NCI-H2107 (cell line): ENCODE measurements at regions not wholly inside any gene's neighbourhood (a gene's known extent, or its start where the extent isn't known, plus 50 kb on each side); places are given as distances from the start of the nearest gene placed in this dataset.
"Not testable (repeated sequence)": the region's sequence is repeated elsewhere in the genome, so short reads cannot be mapped to it uniquely, and the experiment has no call there.

Source experiments
- DNase-seq: peaks from one replicate; lab custom pipeline; 2025; lab: John Stamatoyannopoulos, UW

- DNase-seq, result no peak
Measured at GRCh38 chr18:64852281-64852680, 703.4 kb upstream of the LINC00305 start.

GRCh38 chr18:64851726-64852125 is 702.8 kb upstream of the LINC00305 start:
- no peak for DNase-seq

GRCh38 chr18:64850791-64851190 is 701.9 kb upstream of the LINC00305 start:
- DNase-seq, result no peak

- DNase-seq, result no peak
Measured at GRCh38 chr18:64840911-64841701, 692.2 kb upstream of the LINC00305 start.

GRCh38 chr18:64810354-64810753 is 661.5 kb upstream of the LINC00305 start:
- DNase-seq, result no peak

GRCh38 chr18:64809801-64810200 is 660.9 kb upstream of the LINC00305 start:
- DNase-seq, result no peak

- DNase-seq, result no peak
Measured at GRCh38 chr18:64807560-64807959, 658.7 kb upstream of the LINC00305 start.

GRCh38 chr18:64806691-64807090 is 657.8 kb upstream of the LINC00305 start:
- no peak for DNase-seq

- no peak for DNase-seq
Measured at GRCh38 chr18:64806232-64806631, 657.3 kb upstream of the LINC00305 start.

GRCh38 chr18:64803471-64803870 is 654.6 kb upstream of the LINC00305 start:
- DNase-seq, result no peak

GRCh38 chr18:64800151-64800550 is 651.3 kb upstream of the LINC00305 start:
- no peak for DNase-seq

- DNase-seq, result no peak
Measured at GRCh38 chr18:64799376-64799775, 650.5 kb upstream of the LINC00305 start.

- DNase-seq, result no peak
Measured at GRCh38 chr18:64791236-64791635, 642.3 kb upstream of the LINC00305 start.

- no peak for DNase-seq
Measured at GRCh38 chr18:64785686-64786085, 636.8 kb upstream of the LINC00305 start.

- no peak for DNase-seq
Measured at GRCh38 chr18:64777556-64777955, 628.7 kb upstream of the LINC00305 start.

GRCh38 chr18:64765908-64766307 is 617.0 kb upstream of the LINC00305 start:
- no peak for DNase-seq

GRCh38 chr18:64752707-64753106 is 603.8 kb upstream of the LINC00305 start:
- DNase-seq, result no peak

GRCh38 chr18:64749884-64750283 is 601.0 kb upstream of the LINC00305 start:
- DNase-seq, result no peak

GRCh38 chr18:64747803-64748202 is 598.9 kb upstream of the LINC00305 start:
- DNase-seq, result no peak

- DNase-seq, result no peak
Measured at GRCh38 chr18:64742898-64743297, 594.0 kb upstream of the LINC00305 start.

- no peak for DNase-seq
Measured at GRCh38 chr18:64734063-64734462, 585.2 kb upstream of the LINC00305 start.

GRCh38 chr18:64725657-64726056 is 576.8 kb upstream of the LINC00305 start:
- not testable (repeated sequence) for DNase-seq

GRCh38 chr18:64720781-64721464 is 572.0 kb upstream of the LINC00305 start:
- no peak for DNase-seq

- DNase-seq, result no peak
Measured at GRCh38 chr18:64718808-64719207, 569.9 kb upstream of the LINC00305 start.
